ENCODE measurements at regions not wholly inside any gene's neighbourhood (a gene's known extent, or its start where the extent isn't known, plus 50 kb on each side); places are given as distances from the start of the nearest gene placed in this dataset.

GRCh38 chr1:29698033-29698432 lies 461.7 kb downstream of the PTPRU start:
- TF ChIP-seq POLR2AphosphoS5 (IDR thresholded peaks at IDR 0.05; ENCODE audit: low read depth, low read length) (no peak), POLR2A (IDR thresholded peaks at IDR 0.05; ENCODE audit: low read depth, low read length) (no peak), TAF1 (IDR thresholded peaks at IDR 0.05; ENCODE audit: borderline replicate concordance, low read depth, low read length) (no peak)
